ENCODE measurements at regions not wholly inside any gene's neighbourhood (a gene's known extent, or its start where the extent isn't known, plus 50 kb on each side); places are given as distances from the start of the nearest gene placed in this dataset.

GRCh38 chr4:127445471-127445870 lies 187.3 kb upstream of the INTU start:
- no peak for TF ChIP-seq POLR2A (IDR thresholded peaks at IDR 0.05; ENCODE audit: low read depth, low read length)
- no peak for TF ChIP-seq CTCF (IDR thresholded peaks at IDR 0.05; ENCODE audit: extremely low read depth in 1 of 2, insufficient read depth in 1 of 2, low read depth in 1 of 2, low read length in 2 of 2)
- no peak for TF ChIP-seq GATA2 (IDR thresholded peaks at IDR 0.05; ENCODE audit: insufficient read depth, insufficient read length, low read depth, low read length)
